ENCODE measurements at regions not wholly inside any gene's neighbourhood (a gene's known extent, or its start where the extent isn't known, plus 50 kb on each side); places are given as distances from the start of the nearest gene placed in this dataset.

GRCh38 chr17:34773036-34773435 lies 188.2 kb downstream of the CCT6B start:
- WGBS: 67% methylated on average over 4 of the region's 4 CpGs
- Histone ChIP-seq H3K9me3 (ENCODE audit: control insufficient read depth, low read length) (no peaks in the 10 kb centered on the region), H3K4me1 (ENCODE audit: control insufficient read depth, insufficient read depth, low read length) (no peaks in the 10 kb centered on the region), H3K27me3 (ENCODE audit: control insufficient read depth, insufficient read depth) (no peaks in the 10 kb centered on the region), H3K4me3 (ENCODE audit: low read length) (no peak overlapping the region), H3K27ac (ENCODE audit: low read length) (no peak overlapping the region)
- DNase-seq (no peak), ATAC-seq (no peak)
- intact Hi-C loops (cut with DNase I): no loop called here

- ATAC-seq (no peak), DNase-seq (no peak)
- Histone ChIP-seq H3K9me3 (ENCODE audit: control insufficient read depth, low read length) (no peaks in the 10 kb centered on the region), H3K4me1 (ENCODE audit: control insufficient read depth, insufficient read depth, low read length) (no peaks in the 10 kb centered on the region), H3K27ac (ENCODE audit: low read length) (no peak overlapping the region), H3K27me3 (ENCODE audit: control insufficient read depth, insufficient read depth) (no peaks in the 10 kb centered on the region), H3K4me3 (ENCODE audit: low read length) (no peak overlapping the region)
- WGBS: 70% methylated on average over 5 of the region's 5 CpGs
- intact Hi-C loops (cut with DNase I): no loop called here
Measured at GRCh38 chr17:34771891-34772290, 189.4 kb downstream of the CCT6B start.

GRCh38 chr17:34770586-34770985 lies 190.7 kb downstream of the CCT6B start:
- Histone ChIP-seq H3K4me1 (ENCODE audit: control insufficient read depth, insufficient read depth, low read length) (no peaks in the 10 kb centered on the region), H3K4me3 (ENCODE audit: low read length) (no peak overlapping the region), H3K27ac (ENCODE audit: low read length) (no peak overlapping the region), H3K9me3 (ENCODE audit: control insufficient read depth, low read length) (no peaks in the 10 kb centered on the region), H3K27me3 (ENCODE audit: control insufficient read depth, insufficient read depth) (no peaks in the 10 kb centered on the region)
- ATAC-seq (no peak), DNase-seq (no peak)
- intact Hi-C loops (cut with DNase I): no loop called here
- WGBS: 56% methylated on average over 3 of the region's 3 CpGs

- H3K4me3 ChIP-seq (ENCODE audit: low read length): no peak overlapping the region
- ATAC-seq (no peak), DNase-seq (no peak)
- 90% methylated on average over 2 of the region's 2 CpGs for WGBS
- H3K27me3 ChIP-seq (ENCODE audit: control insufficient read depth, insufficient read depth): no peaks in the 10 kb centered on the region
- H3K27ac ChIP-seq (ENCODE audit: low read length): no peak overlapping the region
- no peaks in the 10 kb centered on the region for H3K4me1 ChIP-seq (ENCODE audit: control insufficient read depth, insufficient read depth, low read length)
- intact Hi-C loops (cut with DNase I): loop anchor here in 1 of 4 donors (10.0 kb wide), 1 partner anchor 105 kb away; no protein-coding TSS in a partner anchor
- no peaks in the 10 kb centered on the region for H3K9me3 ChIP-seq (ENCODE audit: control insufficient read depth, low read length)
Measured at GRCh38 chr17:34769899-34770298, 190.5 kb downstream of the TMEM132E start.

GRCh38 chr17:34769049-34769448 lies 189.7 kb downstream of the TMEM132E start:
- no peak for DNase-seq
- Histone ChIP-seq H3K9me3 (ENCODE audit: control insufficient read depth, low read length) (no peaks in the 10 kb centered on the region), H3K27me3 (ENCODE audit: control insufficient read depth, insufficient read depth) (no peaks in the 10 kb centered on the region), H3K4me1 (ENCODE audit: control insufficient read depth, insufficient read depth, low read length) (no peaks in the 10 kb centered on the region), H3K27ac (ENCODE audit: low read length) (no peak overlapping the region), H3K4me3 (ENCODE audit: low read length) (no peak overlapping the region)
- 47% methylated on average over 2 of the region's 2 CpGs for WGBS
- no peak for ATAC-seq
- intact Hi-C loops (cut with DNase I): loop anchor here in 1 of 4 donors (10.0 kb wide), 1 partner anchor 104 kb away; no protein-coding TSS in a partner anchor

- intact Hi-C loops (cut with DNase I): loop anchor here in 1 of 4 donors (10.0 kb wide), 1 partner anchor 100 kb away; no protein-coding TSS in a partner anchor
Measured at GRCh38 chr17:34765291-34765690, 185.9 kb downstream of the TMEM132E start.

GRCh38 chr17:34764716-34765115 lies 185.3 kb downstream of the TMEM132E start:
- H3K4me3 ChIP-seq (ENCODE audit: low read length): no peak overlapping the region
- no peaks in the 10 kb centered on the region for H3K9me3 ChIP-seq (ENCODE audit: control insufficient read depth, low read length)
- H3K27ac ChIP-seq (ENCODE audit: low read length): no peak overlapping the region
- 61% methylated on average over 3 of the region's 3 CpGs for WGBS
- H3K27me3 ChIP-seq (ENCODE audit: control insufficient read depth, insufficient read depth): no peaks in the 10 kb centered on the region
- no peaks in the 10 kb centered on the region for H3K4me1 ChIP-seq (ENCODE audit: control insufficient read depth, insufficient read depth, low read length)
- no peak for DNase-seq
- ATAC-seq: no peak
- intact Hi-C loops (cut with DNase I): loop anchor here in 1 of 4 donors (10.0 kb wide), 1 partner anchor 100 kb away; no protein-coding TSS in a partner anchor

More at GRCh38 chr17:34765291-34765690, 185.9 kb downstream of the TMEM132E start:
- ATAC-seq (no peak), DNase-seq (no peak)
- 82% methylated on average over 5 of the region's 5 CpGs for WGBS
- no peak overlapping the region for H3K27ac ChIP-seq (ENCODE audit: low read length)
- no peak overlapping the region for H3K4me3 ChIP-seq (ENCODE audit: low read length)
- H3K9me3 ChIP-seq (ENCODE audit: control insufficient read depth, low read length): no peaks in the 10 kb centered on the region
- no peaks in the 10 kb centered on the region for H3K4me1 ChIP-seq (ENCODE audit: control insufficient read depth, insufficient read depth, low read length)
- H3K27me3 ChIP-seq (ENCODE audit: control insufficient read depth, insufficient read depth): no peaks in the 10 kb centered on the region

- no peak for DNase-seq
- Histone ChIP-seq H3K27me3 (ENCODE audit: control insufficient read depth, insufficient read depth) (no peaks in the 10 kb centered on the region), H3K27ac (ENCODE audit: low read length) (no peak overlapping the region), H3K4me1 (ENCODE audit: control insufficient read depth, insufficient read depth, low read length) (no peaks in the 10 kb centered on the region), H3K9me3 (ENCODE audit: control insufficient read depth, low read length) (no peaks in the 10 kb centered on the region), H3K4me3 (ENCODE audit: low read length) (no peak overlapping the region)
- intact Hi-C loops (cut with DNase I): loop anchor here in 1 of 4 donors (10.0 kb wide), 1 partner anchor 99 kb away; no protein-coding TSS in a partner anchor
- WGBS: 64% methylated on average over 7 of the region's 7 CpGs
- ATAC-seq: no peak
Measured at GRCh38 chr17:34763728-34764665, 184.6 kb downstream of the TMEM132E start.

GRCh38 chr17:34762078-34762477 lies 182.7 kb downstream of the TMEM132E start:
- no peak for ATAC-seq
- WGBS: 69% methylated on average over 3 of the region's 3 CpGs
- H3K4me1 ChIP-seq (ENCODE audit: control insufficient read depth, insufficient read depth, low read length): no peaks in the 10 kb centered on the region
- intact Hi-C loops (cut with DNase I): loop anchor here in 1 of 4 donors (10.0 kb wide), 1 partner anchor 97 kb away; no protein-coding TSS in a partner anchor
- H3K9me3 ChIP-seq (ENCODE audit: control insufficient read depth, low read length): no peaks in the 10 kb centered on the region
- no peak for DNase-seq
- no peaks in the 10 kb centered on the region for H3K27me3 ChIP-seq (ENCODE audit: control insufficient read depth, insufficient read depth)
- H3K27ac ChIP-seq (ENCODE audit: low read length): no peak overlapping the region
- no peak overlapping the region for H3K4me3 ChIP-seq (ENCODE audit: low read length)

- Histone ChIP-seq H3K9me3 (ENCODE audit: control insufficient read depth, low read length) (no peaks in the 10 kb centered on the region), H3K4me1 (ENCODE audit: control insufficient read depth, insufficient read depth, low read length) (no peaks in the 10 kb centered on the region), H3K27ac (ENCODE audit: low read length) (no peak overlapping the region), H3K27me3 (ENCODE audit: control insufficient read depth, insufficient read depth) (no peaks in the 10 kb centered on the region), H3K4me3 (ENCODE audit: low read length) (no peak overlapping the region)
- intact Hi-C loops (cut with DNase I): loop anchor here in 1 of 4 donors (10.0 kb wide), 1 partner anchor 97 kb away; no protein-coding TSS in a partner anchor
- WGBS: 67% methylated on average over 4 of the region's 4 CpGs
- no peak for ATAC-seq
- no peak for DNase-seq
Measured at GRCh38 chr17:34761646-34762045, 182.3 kb downstream of the TMEM132E start.

GRCh38 chr17:34760931-34761495 lies 181.6 kb downstream of the TMEM132E start:
- DNase-seq (no peak), ATAC-seq (no peak)
- Histone ChIP-seq H3K4me1 (ENCODE audit: control insufficient read depth, insufficient read depth, low read length) (no peaks in the 10 kb centered on the region), H3K9me3 (ENCODE audit: control insufficient read depth, low read length) (no peaks in the 10 kb centered on the region), H3K27ac (ENCODE audit: low read length) (no peak overlapping the region), H3K27me3 (ENCODE audit: control insufficient read depth, insufficient read depth) (no peaks in the 10 kb centered on the region), H3K4me3 (ENCODE audit: low read length) (no peak overlapping the region)
- WGBS: 20% methylated on average over 3 of the region's 3 CpGs
- intact Hi-C loops (cut with DNase I): loop anchor here in 1 of 4 donors (10.0 kb wide), 1 partner anchor 96 kb away; no protein-coding TSS in a partner anchor

All from right cardiac atrium (tissue), 5 donors.